ENCODE measurements at regions not wholly inside any gene's neighbourhood (a gene's known extent, or its start where the extent isn't known, plus 50 kb on each side); places are given as distances from the start of the nearest gene placed in this dataset.
"Not testable (repeated sequence)": the region's sequence is repeated elsewhere in the genome, so short reads cannot be mapped to it uniquely, and the experiment has no call there.

DNA sequence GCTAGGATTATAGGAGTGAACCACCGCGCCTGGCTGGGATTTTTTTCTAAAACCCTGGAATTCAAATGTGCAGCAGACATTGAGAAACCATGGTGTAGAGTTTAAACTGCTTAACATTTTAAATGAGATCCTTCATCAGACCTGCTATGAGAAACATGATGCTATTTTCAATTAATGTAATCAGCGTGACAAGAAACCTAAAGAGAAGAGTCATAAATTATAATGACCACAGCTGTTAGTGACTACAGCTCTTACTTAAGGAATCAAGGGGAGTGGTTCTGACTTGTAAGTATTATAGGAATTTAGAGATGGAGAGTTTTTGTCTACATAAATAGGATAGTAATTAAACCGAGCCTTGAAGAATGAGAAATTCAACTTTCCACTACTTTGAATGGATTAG is 170.6 kb downstream of the BARX2 start:
- intact Hi-C loops (cut with DNase I; ENCODE audit: low total_unique reads), result no loop called here
- Histone ChIP-seq H3K9me3 (no peaks in the 10 kb centered on the region), H3K27ac (no peak overlapping the region), H3K4me3 (no peak overlapping the region), H3K27me3 (no peaks in the 10 kb centered on the region), H3K36me3 (no peaks in the 10 kb centered on the region), H3K4me1 (no peaks in the 10 kb centered on the region)
- no peak for DNase-seq
- no peak for TF ChIP-seq CTCF (IDR thresholded peaks at IDR 0.05)

DNA sequence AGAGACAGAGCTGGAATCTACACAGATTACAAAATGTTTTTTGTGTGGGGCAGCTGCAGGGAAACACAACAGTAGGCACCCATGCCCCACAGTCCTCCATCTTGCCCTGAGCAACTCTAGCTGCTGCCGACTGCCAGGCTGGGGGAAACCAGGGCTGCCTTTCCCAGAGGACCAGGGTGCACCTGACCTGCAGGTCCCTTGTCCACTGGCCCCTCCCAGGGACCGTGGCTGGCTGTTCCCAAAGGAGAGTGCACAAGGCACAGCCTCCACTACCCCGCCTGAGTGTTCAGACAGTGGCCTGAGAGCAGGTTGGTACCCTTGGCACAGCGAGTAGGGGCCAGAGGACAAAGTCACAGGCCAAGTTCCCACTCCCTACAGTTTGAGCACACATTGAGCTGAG is 181.8 kb downstream of the BARX2 start:
- no peaks in the 10 kb centered on the region for H3K27me3 ChIP-seq
- no peak overlapping the region for H3K4me3 ChIP-seq
- H3K9me3 ChIP-seq, result no peaks in the 10 kb centered on the region
- H3K27ac ChIP-seq, result no peak overlapping the region
- TF ChIP-seq CTCF (IDR thresholded peaks at IDR 0.05), result no peak
- DNase-seq, result no peak
- no peaks in the 10 kb centered on the region for H3K4me1 ChIP-seq
- H3K36me3 ChIP-seq, result no peaks in the 10 kb centered on the region
- intact Hi-C loops (cut with DNase I; ENCODE audit: low total_unique reads), result no loop called here

- TF ChIP-seq CTCF (IDR thresholded peaks at IDR 0.05), result no peak
- no peaks in the 10 kb centered on the region for H3K9me3 ChIP-seq
- H3K36me3 ChIP-seq, result no peaks in the 10 kb centered on the region
- intact Hi-C loops (cut with DNase I; ENCODE audit: low total_unique reads), result no loop called here
- no peaks in the 10 kb centered on the region for H3K27me3 ChIP-seq
- H3K4me3 ChIP-seq, result no peak overlapping the region
- no peak overlapping the region for H3K27ac ChIP-seq
- no peaks in the 10 kb centered on the region for H3K4me1 ChIP-seq
- no peak for DNase-seq
These were observed 193.4 kb downstream of the BARX2 start for GRCh38 chr11:129569007-129569406.

GRCh38 chr11:129572667-129573066 is 197.0 kb downstream of the BARX2 start:
- H3K4me1 ChIP-seq; H3K36me3 ChIP-seq; H3K27ac ChIP-seq; H3K9me3 ChIP-seq; DNase-seq; H3K4me3 ChIP-seq; H3K27me3 ChIP-seq; intact Hi-C loops (cut with DNase I; ENCODE audit: low total_unique reads): not testable (repeated sequence)

DNA sequence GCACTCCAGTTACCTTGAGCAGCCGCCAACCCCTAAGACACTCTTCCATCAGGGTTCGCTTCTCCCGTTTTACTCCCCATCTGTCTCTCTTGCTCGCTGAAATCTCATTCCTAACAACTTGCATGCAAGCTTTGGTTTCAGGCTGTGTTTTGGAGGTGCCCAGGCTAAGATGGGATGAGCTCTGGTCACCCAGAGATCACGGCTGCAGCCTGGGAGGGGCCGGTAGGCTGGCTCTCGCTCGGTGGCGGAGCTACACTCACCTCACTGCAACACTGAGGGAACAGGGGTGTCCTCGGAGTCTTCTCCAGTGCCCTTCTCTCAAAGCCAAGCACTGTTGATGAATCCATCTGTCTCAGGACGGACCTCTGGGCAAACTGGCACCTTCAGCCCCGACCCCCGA is 197.5 kb downstream of the BARX2 start:
- Histone ChIP-seq H3K4me1 (no peaks in the 10 kb centered on the region), H3K9me3 (no peaks in the 10 kb centered on the region), H3K27me3 (no peaks in the 10 kb centered on the region), H3K36me3 (no peaks in the 10 kb centered on the region), H3K4me3 (no peak overlapping the region), H3K27ac (no peak overlapping the region)
- no peak for TF ChIP-seq CTCF (IDR thresholded peaks at IDR 0.05)
- intact Hi-C loops (cut with DNase I; ENCODE audit: low total_unique reads), result no loop called here
- no peak for DNase-seq

GRCh38 chr11:129574431-129574830 is 198.8 kb downstream of the BARX2 start:
- Histone ChIP-seq H3K9me3 (no peaks in the 10 kb centered on the region), H3K4me1 (no peaks in the 10 kb centered on the region), H3K27me3 (no peaks in the 10 kb centered on the region), H3K36me3 (no peaks in the 10 kb centered on the region), H3K27ac (no peak overlapping the region), H3K4me3 (no peak overlapping the region)
- intact Hi-C loops (cut with DNase I; ENCODE audit: low total_unique reads), result no loop called here
- no peak for TF ChIP-seq CTCF (IDR thresholded peaks at IDR 0.05)
- no peak for DNase-seq

Measured in tibial artery (tissue), 4 donors.